NCI-H2227 (cell line): ENCODE measurements at regions not wholly inside any gene's neighbourhood (a gene's known extent, or its start where the extent isn't known, plus 50 kb on each side); places are given as distances from the start of the nearest gene placed in this dataset.
"Not testable (repeated sequence)": the region's sequence is repeated elsewhere in the genome, so short reads cannot be mapped to it uniquely, and the experiment has no call there.

Experiments used
- DNase-seq: peaks from one replicate; lab custom pipeline; 2025; ENCODE audit not compliant: unreplicated experiment; lab: John Stamatoyannopoulos, UW

DNA sequence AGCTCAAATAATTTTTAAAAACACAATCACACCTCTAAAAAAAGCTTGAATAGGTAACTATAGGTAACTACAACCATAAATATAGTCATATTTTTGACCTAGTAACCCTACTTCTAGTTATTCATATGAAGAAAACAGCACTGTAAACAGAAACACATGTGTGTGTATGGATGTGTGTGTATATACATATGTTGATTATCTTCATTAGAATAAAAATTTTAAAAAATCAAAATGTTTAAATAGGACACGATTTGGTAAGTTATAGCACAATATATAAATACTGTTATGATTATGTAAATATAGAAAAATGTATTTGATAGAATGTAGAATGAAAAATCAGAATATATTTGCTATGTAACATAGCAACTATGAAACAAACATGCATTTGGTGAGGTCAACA, 258.1 kb upstream of the GK2 start:
- no peak for DNase-seq

GRCh38 chr4:79663865-79664264, 255.8 kb upstream of the GK2 start:
- no peak for DNase-seq

DNA sequence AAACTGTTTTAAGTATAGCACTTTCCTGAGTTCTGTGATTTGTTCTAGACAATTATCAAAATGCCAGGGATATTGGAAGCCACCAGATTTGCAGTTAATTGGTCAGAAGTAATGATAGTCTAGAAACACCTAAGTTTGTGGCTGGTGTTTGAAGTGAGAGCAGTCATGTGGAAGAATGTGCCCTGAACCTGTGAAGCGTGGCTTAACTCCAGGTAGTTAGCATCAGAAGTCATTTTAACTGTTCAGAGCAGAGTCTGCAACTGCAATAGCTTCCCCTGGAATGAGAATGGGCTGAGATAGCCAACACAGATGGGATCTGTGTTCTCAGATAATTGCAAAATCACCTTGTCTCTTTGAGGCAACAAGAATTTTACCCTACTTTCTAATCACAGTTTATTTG, 255.1 kb upstream of the GK2 start:
- DNase-seq, result no peak

GRCh38 chr4:79662651-79663050, 254.6 kb upstream of the GK2 start:
- DNase-seq, result no peak

GRCh38 chr4:79661196-79661595, 253.2 kb upstream of the GK2 start:
- DNase-seq, result no peak

DNA sequence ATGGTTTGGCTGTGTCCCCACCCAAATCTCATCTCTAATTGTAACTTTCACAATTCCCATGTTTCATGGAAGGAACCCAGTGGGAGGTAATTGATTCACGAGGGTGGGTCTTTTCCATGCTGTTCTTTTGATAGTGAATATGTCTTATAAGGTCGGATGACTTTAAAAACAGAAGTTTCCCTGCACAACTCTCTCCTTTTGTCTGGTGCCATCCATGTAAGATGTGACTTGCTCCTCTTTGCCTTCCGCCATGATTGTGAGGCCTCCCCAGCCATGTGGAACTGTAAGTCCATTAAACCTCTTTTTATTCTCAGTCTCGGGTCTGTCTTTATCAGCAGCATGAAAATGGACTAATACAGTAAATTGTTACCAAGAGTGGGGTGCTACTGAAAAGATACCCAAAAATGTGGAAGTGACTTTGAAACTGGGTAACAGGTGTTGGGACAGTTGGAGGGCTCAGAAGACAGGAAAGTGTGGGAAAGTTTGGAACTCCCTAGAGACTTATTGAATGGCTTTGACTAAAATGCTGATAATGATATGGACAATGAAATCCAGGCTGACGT, 251.4 kb upstream of the GK2 start:
- DNase-seq, result not testable (repeated sequence)

DNA sequence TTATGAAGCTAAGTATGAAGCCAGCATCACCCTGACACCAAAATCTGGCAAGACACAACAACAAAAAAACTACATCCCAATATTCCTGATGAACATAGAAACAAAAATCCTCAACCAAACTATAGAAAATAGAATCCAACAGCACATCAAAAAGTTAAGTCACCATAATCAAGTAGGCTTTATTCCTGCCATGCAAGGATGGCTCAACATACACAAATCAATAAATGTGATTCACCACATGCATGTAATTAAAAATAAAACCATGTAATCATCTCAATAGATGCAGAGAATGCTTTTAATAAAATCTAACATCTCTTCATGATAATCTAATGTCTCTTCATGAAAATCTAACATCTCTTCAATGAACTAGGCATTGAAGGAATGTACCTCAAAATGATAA, 249.4 kb upstream of the GK2 start:
- no peak for DNase-seq

GRCh38 chr4:79653871-79654270, 245.8 kb upstream of the GK2 start:
- DNase-seq, result no peak

DNA sequence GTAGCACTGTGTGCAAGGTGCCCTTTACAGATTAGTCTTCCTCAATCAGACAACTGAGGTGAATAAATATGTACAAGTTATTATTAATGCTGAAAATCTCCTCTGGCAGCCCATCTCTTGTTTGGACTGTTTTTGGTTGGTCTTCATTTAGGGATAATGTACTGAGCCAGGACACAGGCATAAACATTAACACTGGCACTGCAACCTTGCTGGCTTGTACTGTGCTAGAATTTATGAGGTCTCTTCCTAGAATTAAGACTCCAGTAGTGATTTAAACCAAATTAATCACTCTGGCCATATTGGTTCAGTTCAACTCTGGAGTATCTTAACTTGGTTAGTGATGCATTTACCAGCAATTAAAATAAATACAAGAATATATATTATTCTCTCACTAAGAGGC, 244.7 kb upstream of the GK2 start:
- DNase-seq, result no peak

- DNase-seq, result no peak
These were observed 244.2 kb upstream of the GK2 start for GRCh38 chr4:79652232-79652631.

- DNase-seq, result no peak
These were observed 243.4 kb upstream of the GK2 start for GRCh38 chr4:79651456-79651855.

- DNase-seq, result no peak
These were observed 242.9 kb upstream of the GK2 start for GRCh38 chr4:79650794-79651431.

GRCh38 chr4:79650217-79650616, 242.2 kb upstream of the GK2 start:
- no peak for DNase-seq

DNA sequence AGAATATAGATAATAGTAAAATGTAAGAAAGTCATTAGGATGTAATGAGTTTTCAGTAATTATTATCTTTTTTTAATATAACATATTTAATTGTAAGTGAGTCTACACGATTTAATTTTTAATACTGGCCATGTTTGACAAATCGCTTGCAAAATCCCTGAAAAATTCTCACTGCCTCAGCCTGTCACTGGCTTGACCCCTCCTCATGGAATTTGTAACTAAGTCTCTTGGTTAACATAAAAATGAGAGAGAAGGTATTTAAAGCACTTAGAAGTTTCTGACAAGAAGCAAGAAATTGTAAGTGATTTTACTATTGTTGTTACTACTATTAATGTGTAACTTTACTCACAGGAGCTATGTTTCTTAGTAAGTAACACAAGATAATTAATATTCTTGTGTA, 237.9 kb upstream of the GK2 start:
- DNase-seq, result no peak

DNA sequence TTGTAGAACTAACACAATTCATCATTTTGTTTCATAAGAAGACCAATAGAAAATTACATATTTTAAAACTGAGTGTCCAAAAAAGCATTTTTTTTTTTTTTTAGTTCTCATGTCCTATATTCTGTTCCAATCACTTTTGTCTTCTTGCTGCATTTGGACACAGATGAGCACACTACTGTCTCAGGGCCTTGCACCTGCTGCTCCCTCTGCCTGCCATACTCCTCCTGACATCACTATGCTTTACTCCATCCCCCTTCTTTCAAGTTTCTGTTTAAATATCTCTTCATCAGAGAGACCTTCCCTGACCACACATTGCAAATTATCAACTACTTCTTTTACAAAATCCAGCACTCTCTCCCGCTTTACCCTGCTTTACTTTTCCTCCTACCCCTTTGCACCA, 230.7 kb upstream of the GK2 start:
- no peak for DNase-seq

GRCh38 chr4:79636991-79637390, 229.0 kb upstream of the GK2 start:
- no peak for DNase-seq

DNA sequence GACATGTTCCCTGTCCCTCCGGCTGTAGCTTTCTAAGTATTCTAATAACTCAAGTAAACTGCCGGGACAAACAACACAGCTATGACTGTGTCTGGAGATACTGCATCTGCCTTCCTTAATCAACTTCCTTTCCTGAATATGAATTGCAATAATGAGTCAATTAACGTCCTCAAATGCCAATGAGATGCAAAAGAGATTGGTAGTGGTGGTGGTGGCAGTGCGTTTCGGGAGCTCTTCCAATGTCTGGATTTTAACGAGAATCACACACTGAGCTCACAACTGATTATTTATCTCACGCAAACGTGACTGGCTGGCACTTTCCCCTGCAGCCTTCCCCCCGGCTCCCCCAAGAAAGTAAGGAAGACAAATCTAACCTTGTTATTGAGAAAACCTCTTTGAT, 226.1 kb upstream of the GK2 start:
- no peak for DNase-seq

DNA sequence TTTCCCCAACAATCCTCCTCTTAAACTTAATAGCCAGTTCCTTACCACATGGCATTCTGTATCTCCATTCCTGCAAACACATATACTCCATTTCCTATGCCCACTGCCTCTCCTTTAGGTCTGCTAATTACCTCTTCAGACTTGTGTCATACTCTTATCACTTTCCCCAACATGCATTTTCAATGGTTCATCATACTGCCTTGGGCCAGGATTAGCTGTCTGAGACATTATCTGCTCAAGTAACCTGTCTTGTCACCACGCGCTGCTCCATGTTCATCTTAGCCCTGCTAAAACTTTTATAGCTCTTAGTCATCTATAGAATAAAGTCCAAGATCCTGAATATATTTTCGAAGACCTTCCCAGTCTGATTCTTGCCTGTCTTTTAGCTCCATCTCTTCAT, 224.1 kb upstream of the GK2 start:
- no peak for DNase-seq

DNA sequence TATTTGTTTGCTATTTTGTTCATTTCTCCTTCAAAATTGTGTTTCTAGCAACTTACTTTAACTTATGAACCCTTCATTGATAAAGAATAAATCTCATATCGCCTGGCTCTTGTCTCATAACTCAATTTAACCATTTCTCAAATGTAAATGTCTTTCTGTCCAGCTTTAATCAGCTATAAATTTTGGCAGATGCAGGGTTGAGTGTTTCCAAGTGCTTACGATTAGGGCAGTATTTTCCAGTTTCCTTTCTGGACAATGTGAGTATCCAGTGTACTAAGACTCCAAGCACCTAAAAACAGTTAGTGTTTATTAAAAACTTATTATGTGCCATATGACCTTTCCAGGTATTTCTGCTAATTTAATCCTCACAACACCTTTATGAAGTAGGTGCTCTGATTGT, 218.6 kb upstream of the GK2 start:
- no peak for DNase-seq

DNA sequence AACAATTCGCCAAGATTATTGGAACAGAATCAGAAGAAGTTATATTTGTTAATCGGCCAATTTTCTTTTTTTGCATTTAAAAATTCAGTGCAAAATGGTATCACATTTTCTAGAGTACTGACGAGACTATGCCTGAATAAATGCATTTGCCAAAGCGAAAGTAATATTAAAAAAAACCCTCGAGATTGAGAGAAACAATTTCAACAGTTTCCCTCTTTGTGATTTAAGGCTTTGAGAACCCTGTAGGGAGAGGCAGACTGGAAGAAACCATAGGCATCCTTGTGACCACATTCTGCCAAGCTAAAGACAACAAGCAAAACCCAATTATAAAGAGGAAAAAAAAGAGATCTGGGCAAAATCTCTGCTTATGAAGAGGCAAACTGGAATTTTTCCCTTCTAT, 218.1 kb upstream of the GK2 start:
- no peak for DNase-seq

DNA sequence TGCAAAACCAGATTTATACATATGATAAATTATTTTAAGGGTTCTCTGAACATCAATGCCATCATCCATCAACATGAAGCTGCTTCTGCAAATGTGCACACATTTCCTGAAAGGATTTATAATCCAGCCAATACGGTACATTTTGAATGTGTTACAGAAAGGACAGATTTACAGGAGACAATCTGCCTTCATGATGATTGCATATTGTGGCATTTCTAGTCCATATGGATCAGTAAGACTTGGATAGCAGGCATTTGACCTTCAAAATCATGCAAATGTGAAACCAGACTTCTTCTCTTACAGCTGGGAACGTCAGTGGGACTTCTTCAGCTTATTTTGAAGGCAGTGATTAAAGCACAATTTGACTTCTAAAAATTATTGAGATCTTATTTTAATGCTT, 217.3 kb upstream of the GK2 start:
- DNase-seq, result no peak

DNA sequence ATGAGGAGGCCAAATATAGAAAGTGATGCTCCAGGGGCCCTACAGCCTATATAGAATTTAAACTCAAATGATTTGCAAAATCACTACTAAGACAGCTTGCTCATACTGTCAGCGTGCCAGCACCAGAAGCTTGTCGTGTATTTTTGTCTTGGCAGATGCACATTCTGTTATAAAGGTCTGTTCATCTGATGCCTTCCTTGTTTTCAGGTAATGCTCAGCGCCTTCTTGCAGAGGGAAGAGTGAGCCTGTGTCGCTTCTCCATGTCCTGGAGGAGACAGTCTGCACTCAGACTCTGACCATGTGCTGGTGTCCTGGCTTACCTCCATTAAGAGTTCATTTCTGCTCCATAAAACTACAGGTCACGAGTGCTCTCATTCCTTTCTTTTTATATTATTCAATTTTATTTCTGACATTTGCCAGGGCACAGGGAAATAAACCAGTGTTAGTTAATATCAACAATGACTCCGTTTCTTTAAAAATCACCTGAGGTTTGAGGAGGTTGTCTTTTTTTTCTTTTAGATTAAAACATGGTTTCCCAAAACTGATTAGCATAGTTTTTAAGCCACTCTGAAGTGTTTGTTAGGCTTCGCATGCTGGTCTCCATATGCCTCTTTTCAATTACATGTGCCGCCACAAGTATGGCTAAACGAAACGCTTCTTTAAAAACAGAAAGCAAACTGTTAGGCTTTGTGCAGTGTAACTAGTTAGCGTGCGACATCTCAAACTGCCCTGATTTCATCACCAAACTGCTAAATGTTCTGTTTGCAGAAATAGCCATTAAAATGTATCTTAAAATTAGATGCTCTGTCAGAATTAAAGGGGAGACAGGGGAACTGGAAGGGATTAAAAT, 215.2 kb upstream of the GK2 start:
- DNase-seq, result no peak
